22Rv1 (cell line): ENCODE measurements at regions not wholly inside any gene's neighbourhood (a gene's known extent, or its start where the extent isn't known, plus 50 kb on each side); places are given as distances from the start of the nearest gene placed in this dataset.

Experiments used
- ZFX ChIP-seq: fragments of 450-650 bp; IDR thresholded peaks from 2 replicates; pipeline ENCODE4 v1.6.1; 2017; ENCODE audit warnings: antibody characterized with exemption, borderline replicate concordance
- TF ChIP-seq, protein P1 (sequence below): fragments of 450-650 bp; IDR thresholded peaks from 2 replicates; pipeline ENCODE4 v1.5.1; 2017; ENCODE audit warnings: mild to moderate bottlenecking

GRCh38 chr2:147524912-147525311 is 319.9 kb upstream of the ACVR2A start:
- TF ChIP-seq, protein P1, sequence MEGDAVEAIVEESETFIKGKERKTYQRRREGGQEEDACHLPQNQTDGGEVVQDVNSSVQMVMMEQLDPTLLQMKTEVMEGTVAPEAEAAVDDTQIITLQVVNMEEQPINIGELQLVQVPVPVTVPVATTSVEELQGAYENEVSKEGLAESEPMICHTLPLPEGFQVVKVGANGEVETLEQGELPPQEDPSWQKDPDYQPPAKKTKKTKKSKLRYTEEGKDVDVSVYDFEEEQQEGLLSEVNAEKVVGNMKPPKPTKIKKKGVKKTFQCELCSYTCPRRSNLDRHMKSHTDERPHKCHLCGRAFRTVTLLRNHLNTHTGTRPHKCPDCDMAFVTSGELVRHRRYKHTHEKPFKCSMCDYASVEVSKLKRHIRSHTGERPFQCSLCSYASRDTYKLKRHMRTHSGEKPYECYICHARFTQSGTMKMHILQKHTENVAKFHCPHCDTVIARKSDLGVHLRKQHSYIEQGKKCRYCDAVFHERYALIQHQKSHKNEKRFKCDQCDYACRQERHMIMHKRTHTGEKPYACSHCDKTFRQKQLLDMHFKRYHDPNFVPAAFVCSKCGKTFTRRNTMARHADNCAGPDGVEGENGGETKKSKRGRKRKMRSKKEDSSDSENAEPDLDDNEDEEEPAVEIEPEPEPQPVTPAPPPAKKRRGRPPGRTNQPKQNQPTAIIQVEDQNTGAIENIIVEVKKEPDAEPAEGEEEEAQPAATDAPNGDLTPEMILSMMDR: no peak
- TF ChIP-seq ZFX: no peak
